Medulla oblongata (tissue), 1 donor: ENCODE measurements at regions not wholly inside any gene's neighbourhood (a gene's known extent, or its start where the extent isn't known, plus 50 kb on each side); places are given as distances from the start of the nearest gene placed in this dataset.

Experiments used
- DNase-seq: peaks from one replicate; pipeline ENCODE4 v3.0.0-alpha.2; 2015; ENCODE audit errors: extremely low spot score

DNA sequence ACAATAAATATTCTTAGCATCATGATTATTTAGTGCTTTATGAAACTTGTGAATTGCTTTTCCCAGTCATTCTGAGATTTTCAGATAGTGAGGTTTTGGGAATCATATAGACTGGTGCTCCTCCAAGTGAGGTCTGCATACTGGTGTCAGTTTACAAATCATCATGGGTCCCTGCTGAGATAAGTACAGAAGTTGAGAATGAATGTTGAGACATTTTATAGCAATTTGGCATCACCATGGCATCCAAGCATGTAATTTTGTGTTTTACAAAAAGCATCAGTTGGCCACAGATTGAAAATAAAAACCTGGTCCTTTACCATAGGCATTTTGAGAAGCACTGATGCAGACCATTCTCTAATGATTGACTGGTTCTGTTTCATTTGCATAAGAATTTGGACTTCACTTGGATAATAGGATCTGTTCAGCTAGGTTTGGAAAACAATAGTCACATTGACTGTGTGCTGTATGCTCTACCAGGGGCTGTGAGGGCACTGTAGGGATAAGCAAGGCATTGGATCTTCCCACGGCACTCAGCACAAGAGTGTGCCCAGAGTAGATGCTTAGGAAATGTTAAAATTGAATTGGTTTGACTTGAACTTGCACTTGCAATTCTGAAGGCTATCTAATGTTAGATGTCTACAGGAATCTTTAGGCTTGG lies 79.0 kb upstream of the JUN start:
- peak; percentile 83 for DNase-seq

- DNase-seq = no peak
Measured at GRCh38 chr1:58864654-58865053, 80.8 kb upstream of the JUN start.

- no peak for DNase-seq
Measured at GRCh38 chr1:58866578-58866977, 82.7 kb upstream of the JUN start.

GRCh38 chr1:58869638-58870297 lies 85.9 kb upstream of the JUN start:
- DNase-seq = no peak

GRCh38 chr1:58870298-58870676 lies 86.4 kb upstream of the JUN start:
- no peak for DNase-seq

- no peak for DNase-seq
Measured at GRCh38 chr1:58874342-58874741, 90.5 kb upstream of the JUN start.

GRCh38 chr1:58874757-58875755 lies 91.2 kb upstream of the JUN start:
- DNase-seq = peak; percentile 89

GRCh38 chr1:58879464-58879863 lies 95.6 kb upstream of the JUN start:
- DNase-seq = no peak

GRCh38 chr1:58880592-58880991 lies 96.7 kb upstream of the JUN start:
- DNase-seq = no peak

DNA sequence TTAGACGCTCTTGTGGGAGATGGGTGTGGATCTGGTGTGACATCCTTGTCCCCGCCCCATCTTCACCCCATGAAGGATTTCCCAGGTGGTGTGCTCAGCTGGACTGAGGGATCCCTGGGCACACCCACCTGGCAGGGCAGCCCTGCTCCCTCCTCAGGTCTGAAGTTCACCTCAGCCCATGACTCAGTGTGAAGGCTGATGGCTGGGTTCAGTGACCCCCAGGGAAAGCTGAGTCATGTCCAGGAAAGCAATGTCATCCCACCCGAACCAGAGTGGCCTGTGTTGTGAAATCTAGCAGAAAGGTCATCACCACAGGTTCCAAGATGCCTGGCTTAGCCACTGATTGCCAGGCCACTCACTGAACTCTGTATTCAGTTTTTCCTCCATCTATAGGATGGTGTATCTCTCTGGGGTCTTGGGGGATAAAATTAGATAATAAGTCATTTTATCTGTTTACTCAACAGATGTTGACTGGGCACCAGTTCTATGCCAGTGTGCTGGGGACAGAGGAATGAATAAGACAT lies 97.7 kb upstream of the JUN start:
- no peak for DNase-seq

- no peak for DNase-seq
Measured at GRCh38 chr1:58882322-58882948, 98.6 kb upstream of the JUN start.

DNA sequence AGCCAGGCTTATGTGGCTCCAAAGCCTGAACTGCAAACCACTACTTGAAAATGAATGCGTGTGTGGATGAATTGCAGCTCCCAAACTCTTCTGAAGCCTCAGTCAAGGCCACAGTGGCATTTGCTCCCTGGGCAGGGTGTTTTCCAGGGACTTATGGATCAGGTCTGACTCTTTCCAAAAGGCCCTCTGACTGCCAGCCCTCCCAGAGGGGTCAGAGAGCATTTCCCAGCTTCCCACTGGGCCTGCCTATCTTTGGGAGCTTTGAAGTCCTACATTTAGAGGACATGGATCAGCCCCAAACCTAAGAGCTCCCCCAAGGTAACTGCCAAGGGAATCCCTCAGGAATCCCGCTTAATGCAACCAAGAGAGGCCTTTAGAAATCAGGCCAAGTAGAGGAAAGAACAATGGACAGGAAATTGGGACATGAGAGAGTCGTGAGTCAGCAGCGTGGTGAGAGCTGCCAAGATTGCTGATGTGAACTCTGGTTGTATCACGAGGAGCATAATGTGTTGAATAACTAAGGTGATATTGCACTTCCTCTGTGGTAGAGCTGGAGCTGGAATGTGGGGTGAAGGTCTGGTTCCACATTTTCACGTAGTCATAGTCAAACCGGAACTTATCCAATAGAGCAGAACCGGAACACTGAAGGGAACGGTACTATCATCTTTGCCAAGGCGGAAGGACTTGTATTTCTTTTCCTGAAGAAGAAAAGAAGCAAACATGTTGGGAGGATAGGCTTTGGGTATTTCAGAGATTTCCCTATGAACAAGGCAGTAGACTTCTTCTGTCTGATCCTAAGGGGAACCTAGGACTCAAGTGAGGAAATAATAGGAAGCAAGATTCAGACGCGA lies 99.4 kb upstream of the JUN start:
- DNase-seq = peak; percentile 74

DNA sequence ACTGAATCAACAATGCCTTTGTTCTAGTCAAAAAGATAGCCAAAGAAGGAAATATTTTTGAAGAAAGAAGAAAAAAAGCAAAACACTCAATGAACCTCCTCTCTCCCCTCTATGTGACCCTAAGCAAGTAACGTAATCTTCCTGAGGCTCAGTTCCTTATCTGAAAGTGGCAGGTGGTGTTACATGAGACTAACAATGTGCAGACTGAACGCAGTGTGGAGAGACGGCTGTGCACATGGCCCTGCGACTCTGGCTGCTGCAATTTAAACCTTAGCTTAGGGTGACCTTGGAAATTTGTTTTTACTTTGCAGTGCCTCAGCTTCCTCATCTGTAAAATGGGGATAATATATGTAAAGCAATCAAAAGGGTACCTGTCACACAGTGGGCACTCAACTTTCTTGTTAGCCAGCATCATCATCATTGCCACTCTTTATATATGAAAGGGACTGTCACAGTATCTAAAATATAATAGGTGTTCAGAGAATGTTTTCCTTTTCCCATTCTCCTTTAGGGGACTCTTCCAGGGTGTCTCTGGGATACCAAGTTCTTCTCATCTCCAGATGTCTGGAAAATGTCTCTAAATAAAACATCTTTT lies 100.1 kb upstream of the JUN start:
- DNase-seq = no peak

GRCh38 chr1:58884706-58885661 lies 101.1 kb upstream of the JUN start:
- DNase-seq = peak; percentile 44

DNA sequence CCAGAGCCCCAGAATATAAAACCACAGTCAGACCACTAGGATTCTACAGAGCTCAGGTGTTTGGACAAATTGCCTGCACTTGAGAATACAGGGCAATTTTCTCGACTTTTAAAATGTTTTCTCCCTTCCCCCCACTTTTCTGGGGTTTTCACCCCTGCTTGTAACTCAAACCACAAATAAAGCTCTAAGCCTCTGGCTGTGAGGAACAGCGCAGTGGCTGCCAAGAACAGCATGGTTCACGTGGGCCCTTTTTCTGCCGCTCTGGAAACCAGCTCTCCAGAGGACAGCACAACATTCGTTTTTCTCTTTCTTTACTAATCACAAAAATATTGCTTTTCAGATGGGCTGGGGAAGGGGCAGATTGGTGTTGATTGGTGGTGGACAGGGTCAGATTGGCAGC lies 102.2 kb upstream of the JUN start:
- DNase-seq = peak; percentile 75

- DNase-seq = no peak
Measured at GRCh38 chr1:58886611-58887010, 102.8 kb upstream of the JUN start.

- DNase-seq = no peak
Measured at GRCh38 chr1:58887059-58887458, 103.2 kb upstream of the JUN start.

DNA sequence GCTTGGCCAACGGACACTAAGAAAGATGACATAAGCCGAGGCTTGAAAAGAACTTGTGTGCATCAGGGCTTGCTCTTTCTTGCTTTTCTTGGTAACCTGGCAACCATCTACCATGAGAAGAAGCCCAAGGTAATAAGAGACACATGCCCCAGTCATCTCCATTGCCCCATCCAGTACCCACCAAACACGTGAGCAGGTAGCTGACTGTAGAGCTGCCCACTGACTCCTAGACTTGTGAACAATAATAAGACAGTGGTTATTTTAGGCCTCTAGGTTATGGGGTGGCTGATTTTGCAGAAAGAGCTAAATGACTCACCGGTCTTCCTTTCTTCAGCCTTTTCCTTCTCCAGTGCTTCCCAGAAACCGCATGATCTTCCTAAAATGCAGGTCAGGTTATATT lies 105.0 kb upstream of the JUN start:
- DNase-seq = no peak

GRCh38 chr1:58890113-58890512 lies 106.3 kb upstream of the JUN start:
- no peak for DNase-seq
